HL-60 (cell line): ENCODE measurements at regions not wholly inside any gene's neighbourhood (a gene's known extent, or its start where the extent isn't known, plus 50 kb on each side); places are given as distances from the start of the nearest gene placed in this dataset.

Experiments used
- DNase-seq, 2 experiments: peaks; one replicate each; pipeline ENCODE4 v3.0.0-alpha.2; 2010 to 2020; ENCODE audit warnings: low read depth in 1 of 2, low spot score in 1 of 2
- H3K27ac ChIP-seq: fragments of 250-450 bp; sonication (Bioruptor Pico); replicated peaks from 2 replicates; pipeline ENCODE4 v1.5.1; 2020; ENCODE audit warnings: mild to moderate bottlenecking, moderate library complexity
- H3K27me3 ChIP-seq: fragments of 250-450 bp; sonication (Bioruptor Pico); 2 replicates; pipeline ENCODE4 v1.5.1; 2021; ENCODE audit warnings: mild to moderate bottlenecking, moderate library complexity; ENCODE audit not compliant: insufficient read depth, poor library complexity, severe bottlenecking
- H3K4me3 ChIP-seq: replicated peaks from 2 replicates; pipeline ENCODE4 v1.5.1; 2011; ENCODE audit warnings: mild to moderate bottlenecking, control low read depth, low read length; ENCODE audit not compliant: insufficient read depth
- GABPA ChIP-seq: IDR thresholded peaks from 2 replicates; pipeline ENCODE4 v1.6.1; 2012; ENCODE audit warnings: low read depth
- POLR2AphosphoS5 ChIP-seq: IDR thresholded peaks from 2 replicates; pipeline ENCODE4 v1.6.1; 2012; ENCODE audit warnings: low read depth
- REST ChIP-seq: IDR thresholded peaks from 2 replicates; pipeline ENCODE4 v1.6.1; 2012; ENCODE audit warnings: low read depth; ENCODE audit not compliant: insufficient replicate concordance
- SPI1 ChIP-seq: IDR thresholded peaks from 2 replicates; pipeline ENCODE4 v1.6.1; 2012; ENCODE audit warnings: low read depth, mild to moderate bottlenecking, borderline replicate concordance
- TF ChIP-seq, protein P1 (sequence below): IDR thresholded peaks from one replicate; pipeline ENCODE4 v1.5.1; 2011; ENCODE audit warnings: low read length, control low read depth, inconsistent platforms; ENCODE audit not compliant: insufficient read depth

- DNase-seq = no peak
- Histone ChIP-seq H3K4me3 (no peak overlapping the region), H3K27ac (no peak overlapping the region), H3K27me3 (no peaks in the 10 kb centered on the region)
- TF ChIP-seq GABPA = no peak
These were observed 533.3 kb downstream of the TMA16 start for GRCh38 chr4:164027805-164028204.

DNA sequence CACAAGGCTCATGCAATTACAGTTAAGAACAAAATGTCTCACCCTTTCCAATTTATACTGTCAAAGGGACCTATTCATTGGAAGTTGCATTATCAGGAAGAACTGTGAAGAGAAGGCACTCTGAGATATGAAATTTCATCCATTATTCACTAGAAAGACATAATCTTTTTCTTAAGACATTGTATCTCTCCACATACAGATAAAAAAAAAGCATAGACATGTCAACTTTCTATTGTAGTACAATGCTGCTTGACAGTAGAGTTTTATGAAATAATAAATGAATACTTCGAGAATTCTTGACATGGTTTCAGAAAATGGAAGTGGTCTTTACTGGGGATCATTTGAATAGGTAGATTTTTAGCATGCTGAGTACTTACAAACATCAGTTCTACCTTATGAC lies 545.0 kb downstream of the TMA16 start:
- DNase-seq = no peak
- H3K27ac ChIP-seq = no peak overlapping the region
- H3K27me3 ChIP-seq = no peaks in the 10 kb centered on the region
- no peak for TF ChIP-seq REST
- no peak for TF ChIP-seq POLR2AphosphoS5
- TF ChIP-seq, protein P1, sequence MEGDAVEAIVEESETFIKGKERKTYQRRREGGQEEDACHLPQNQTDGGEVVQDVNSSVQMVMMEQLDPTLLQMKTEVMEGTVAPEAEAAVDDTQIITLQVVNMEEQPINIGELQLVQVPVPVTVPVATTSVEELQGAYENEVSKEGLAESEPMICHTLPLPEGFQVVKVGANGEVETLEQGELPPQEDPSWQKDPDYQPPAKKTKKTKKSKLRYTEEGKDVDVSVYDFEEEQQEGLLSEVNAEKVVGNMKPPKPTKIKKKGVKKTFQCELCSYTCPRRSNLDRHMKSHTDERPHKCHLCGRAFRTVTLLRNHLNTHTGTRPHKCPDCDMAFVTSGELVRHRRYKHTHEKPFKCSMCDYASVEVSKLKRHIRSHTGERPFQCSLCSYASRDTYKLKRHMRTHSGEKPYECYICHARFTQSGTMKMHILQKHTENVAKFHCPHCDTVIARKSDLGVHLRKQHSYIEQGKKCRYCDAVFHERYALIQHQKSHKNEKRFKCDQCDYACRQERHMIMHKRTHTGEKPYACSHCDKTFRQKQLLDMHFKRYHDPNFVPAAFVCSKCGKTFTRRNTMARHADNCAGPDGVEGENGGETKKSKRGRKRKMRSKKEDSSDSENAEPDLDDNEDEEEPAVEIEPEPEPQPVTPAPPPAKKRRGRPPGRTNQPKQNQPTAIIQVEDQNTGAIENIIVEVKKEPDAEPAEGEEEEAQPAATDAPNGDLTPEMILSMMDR = no peak
- no peak for TF ChIP-seq GABPA
- TF ChIP-seq SPI1 = no peak
- H3K4me3 ChIP-seq = no peak overlapping the region

- TF ChIP-seq GABPA (no peak), SPI1 (no peak), REST (no peak), POLR2AphosphoS5 (no peak)
- TF ChIP-seq, protein P1 = no peak
These were observed 562.1 kb downstream of the TMA16 start for GRCh38 chr4:164056426-164057142.

DNA sequence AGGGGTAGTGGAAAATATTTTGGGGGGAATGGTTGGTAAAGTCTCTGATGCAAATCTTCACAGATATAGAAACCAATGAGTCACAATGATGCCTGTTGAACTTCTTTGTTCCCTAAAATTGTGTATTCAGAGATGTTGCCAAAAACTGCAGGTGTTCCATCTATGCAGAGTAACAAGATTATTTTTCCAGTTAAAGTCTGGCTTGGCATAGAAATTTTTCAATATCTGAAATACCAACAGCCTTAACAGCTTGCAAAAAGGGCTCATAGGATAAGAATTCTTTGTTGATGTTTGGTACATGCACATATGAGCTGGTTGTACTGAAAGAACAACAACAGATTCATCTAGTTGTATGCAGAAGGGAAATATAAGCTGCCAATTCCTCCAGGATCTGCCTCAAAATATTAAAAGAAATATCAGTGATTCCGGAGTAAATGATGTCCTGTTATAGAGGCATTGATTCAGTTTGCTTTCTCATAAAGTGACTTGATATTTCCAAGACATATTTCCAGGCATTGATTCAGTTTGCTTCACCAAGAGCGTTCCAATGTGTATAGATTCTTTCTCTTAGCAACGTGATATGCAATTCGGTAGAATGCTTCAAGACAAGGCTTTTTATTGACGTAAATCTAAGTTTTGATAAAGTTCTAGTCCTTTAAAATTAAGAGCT lies 564.4 kb downstream of the TMA16 start:
- no peak for DNase-seq
- Histone ChIP-seq H3K27me3 (no peaks in the 10 kb centered on the region), H3K4me3 (no peak overlapping the region), H3K27ac (no peak overlapping the region)
- TF ChIP-seq REST (no peak), GABPA (no peak), SPI1 (no peak), POLR2AphosphoS5 (no peak)

More at GRCh38 chr4:164056426-164057142, 562.1 kb downstream of the TMA16 start:
- no peak for DNase-seq
- Histone ChIP-seq H3K27ac (no peak overlapping the region), H3K27me3 (no peaks in the 10 kb centered on the region), H3K4me3 (no peak overlapping the region)
